ENCODE measurements at regions not wholly inside any gene's neighbourhood (a gene's known extent, or its start where the extent isn't known, plus 50 kb on each side); places are given as distances from the start of the nearest gene placed in this dataset.
"Not testable (repeated sequence)": the region's sequence is repeated elsewhere in the genome, so short reads cannot be mapped to it uniquely, and the experiment has no call there.

- in situ Hi-C loops (cut with MboI; ENCODE audit: low pct_unique_long_range_greater_than_20kb, low sequenced_read_pairs), result no loop called here
- DNase-seq, result no peak
Observed at GRCh38 chr6:22732176-22732970, 163.0 kb downstream of the HDGFL1 start.

DNA sequence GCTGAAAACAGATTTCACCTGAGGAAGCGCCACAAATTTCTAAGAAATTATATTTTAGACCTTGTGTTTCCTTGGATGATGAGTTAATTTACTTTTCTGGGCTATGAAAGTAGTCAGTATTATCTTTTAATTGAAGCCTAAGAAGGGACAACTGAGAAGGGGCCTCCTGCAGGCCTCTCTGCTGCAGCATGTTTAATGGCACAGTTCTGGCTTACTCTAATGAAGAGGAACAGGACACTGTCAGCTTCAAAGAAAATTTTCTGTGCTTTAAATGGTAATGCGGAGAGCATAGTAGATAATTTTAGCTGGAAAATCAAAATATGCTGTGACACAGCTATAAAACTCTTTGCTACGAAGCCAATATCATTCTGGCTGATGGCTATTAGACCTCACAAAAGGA is 167.4 kb downstream of the HDGFL1 start:
- in situ Hi-C loops (cut with MboI; ENCODE audit: low pct_unique_long_range_greater_than_20kb, low sequenced_read_pairs), result no loop called here

DNA sequence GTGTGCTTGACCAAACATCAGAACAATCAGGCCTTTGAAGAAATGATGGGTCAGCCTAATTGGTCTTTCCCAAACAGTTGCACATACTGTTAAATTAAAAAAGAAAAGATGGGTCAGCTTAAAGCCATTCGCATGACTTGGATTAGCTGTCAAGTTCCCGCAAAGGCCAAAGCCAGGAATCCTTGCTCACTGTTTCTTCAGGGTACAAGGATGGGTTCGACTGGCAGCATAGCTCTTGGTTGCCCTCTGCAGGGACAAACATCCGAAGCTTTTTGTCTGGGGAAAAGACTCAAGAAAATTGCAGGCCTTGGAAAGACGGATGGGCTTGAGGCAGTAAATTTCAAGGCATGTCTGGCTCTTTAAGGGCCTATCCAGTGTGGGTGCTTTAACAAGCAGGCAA is 168.0 kb downstream of the HDGFL1 start:
- in situ Hi-C loops (cut with MboI; ENCODE audit: low pct_unique_long_range_greater_than_20kb, low sequenced_read_pairs), result no loop called here
- peak; percentile 14 for DNase-seq

More for the DNA sequence above, 167.4 kb downstream of the HDGFL1 start:
- no peak for DNase-seq

DNA sequence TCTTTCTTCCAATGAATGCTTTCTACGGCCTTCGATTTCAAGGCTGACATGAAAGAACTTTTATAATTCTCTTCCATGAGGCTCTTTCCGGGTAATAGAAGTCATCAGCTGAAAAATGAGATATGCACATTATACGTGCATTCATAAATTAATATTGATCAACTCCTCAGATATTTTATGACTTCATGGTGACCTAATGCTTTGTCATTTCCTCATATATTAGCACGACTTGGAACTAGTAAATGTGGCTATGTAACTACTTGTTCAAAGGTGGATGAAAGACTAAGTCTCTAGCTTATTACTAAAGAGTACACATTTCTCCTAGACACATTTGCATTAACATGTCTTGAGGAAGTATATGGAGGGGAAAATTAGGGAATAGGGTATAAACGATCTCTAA is 168.8 kb downstream of the HDGFL1 start:
- DNase-seq, result no peak
- in situ Hi-C loops (cut with MboI; ENCODE audit: low pct_unique_long_range_greater_than_20kb, low sequenced_read_pairs), result no loop called here

- no peak for DNase-seq
- in situ Hi-C loops (cut with MboI; ENCODE audit: low pct_unique_long_range_greater_than_20kb, low sequenced_read_pairs), result no loop called here
Observed at GRCh38 chr6:22747571-22747970, 178.2 kb downstream of the HDGFL1 start.

GRCh38 chr6:22748681-22749080 is 179.3 kb downstream of the HDGFL1 start:
- in situ Hi-C loops (cut with MboI; ENCODE audit: low pct_unique_long_range_greater_than_20kb, low sequenced_read_pairs), result no loop called here

GRCh38 chr6:22749696-22750095 is 180.3 kb downstream of the HDGFL1 start:
- no peak for DNase-seq
- in situ Hi-C loops (cut with MboI; ENCODE audit: low pct_unique_long_range_greater_than_20kb, low sequenced_read_pairs), result no loop called here

More at GRCh38 chr6:22748681-22749080, 179.3 kb downstream of the HDGFL1 start:
- no peak for DNase-seq

GRCh38 chr6:22751223-22751622 is 181.9 kb downstream of the HDGFL1 start:
- no peak for DNase-seq

DNA sequence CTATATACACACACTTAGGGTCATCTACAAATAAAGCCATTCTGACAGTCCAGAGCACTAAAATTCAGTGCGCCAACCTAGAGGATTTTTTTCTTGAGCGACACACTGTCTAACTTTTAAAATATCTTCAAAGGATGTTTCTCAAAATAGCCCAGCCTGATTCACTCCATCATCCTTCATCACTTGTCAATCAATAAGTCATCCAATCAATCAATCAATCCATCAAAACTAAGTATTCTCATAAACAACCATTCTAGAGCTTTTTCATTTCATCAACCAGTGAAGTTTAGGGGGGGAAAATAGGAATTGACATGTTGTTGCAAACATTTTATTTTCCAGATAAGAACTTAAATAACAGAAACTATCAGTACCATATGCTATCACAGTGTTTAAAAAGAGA is 183.2 kb downstream of the HDGFL1 start:
- DNase-seq, result no peak
- in situ Hi-C loops (cut with MboI; ENCODE audit: low pct_unique_long_range_greater_than_20kb, low sequenced_read_pairs), result no loop called here

More at GRCh38 chr6:22751223-22751622, 181.9 kb downstream of the HDGFL1 start:
- in situ Hi-C loops (cut with MboI; ENCODE audit: low pct_unique_long_range_greater_than_20kb, low sequenced_read_pairs), result no loop called here

GRCh38 chr6:22754061-22754460 is 184.7 kb downstream of the HDGFL1 start:
- in situ Hi-C loops (cut with MboI; ENCODE audit: low pct_unique_long_range_greater_than_20kb, low sequenced_read_pairs), result no loop called here
- DNase-seq, result no peak

DNA sequence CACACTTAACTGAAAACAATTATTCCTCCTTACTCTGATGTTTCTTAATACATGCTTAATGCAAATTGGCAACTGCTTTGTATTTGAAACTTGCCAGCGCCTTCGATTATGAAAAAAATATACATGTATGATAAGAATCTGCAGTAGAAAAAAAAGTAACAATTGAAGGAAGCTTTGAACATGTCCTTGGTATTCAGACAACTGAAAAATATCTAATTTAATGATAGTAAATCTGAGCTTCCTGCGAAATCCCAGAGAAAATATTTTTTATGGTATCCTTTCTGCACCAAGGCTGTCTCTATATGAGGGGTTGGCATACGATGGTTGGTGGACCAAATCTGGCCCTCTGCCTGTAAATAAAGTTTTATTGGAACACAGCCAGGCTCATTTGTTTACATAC is 186.2 kb downstream of the HDGFL1 start:
- no peak for DNase-seq
- in situ Hi-C loops (cut with MboI; ENCODE audit: low pct_unique_long_range_greater_than_20kb, low sequenced_read_pairs), result no loop called here

GRCh38 chr6:22756365-22756764 is 187.0 kb downstream of the HDGFL1 start:
- no peak for DNase-seq
- in situ Hi-C loops (cut with MboI; ENCODE audit: low pct_unique_long_range_greater_than_20kb, low sequenced_read_pairs), result no loop called here

DNA sequence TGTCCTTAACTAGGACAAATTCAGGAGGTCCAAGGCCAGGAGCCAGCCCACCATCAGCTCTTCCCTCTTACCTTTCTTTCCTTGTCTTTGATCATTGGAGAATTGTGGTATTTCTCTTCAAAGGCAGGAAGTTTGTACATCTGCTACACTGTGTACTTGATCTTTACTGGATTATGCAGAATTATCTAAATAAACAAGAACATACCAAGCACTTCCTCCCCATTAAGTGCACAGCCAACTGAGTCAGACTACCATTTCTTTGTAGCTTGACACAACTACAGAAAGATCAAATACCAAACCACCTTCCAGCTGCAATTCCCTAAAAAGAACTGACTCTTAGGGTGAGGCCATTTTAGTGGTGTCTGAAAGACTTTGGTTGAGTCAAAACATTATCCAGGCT is 195.1 kb downstream of the HDGFL1 start:
- no peak for DNase-seq
- in situ Hi-C loops (cut with MboI; ENCODE audit: low pct_unique_long_range_greater_than_20kb, low sequenced_read_pairs), result no loop called here

GRCh38 chr6:22765015-22765414 is 195.6 kb downstream of the HDGFL1 start:
- DNase-seq, result no peak
- in situ Hi-C loops (cut with MboI; ENCODE audit: low pct_unique_long_range_greater_than_20kb, low sequenced_read_pairs), result no loop called here

DNA sequence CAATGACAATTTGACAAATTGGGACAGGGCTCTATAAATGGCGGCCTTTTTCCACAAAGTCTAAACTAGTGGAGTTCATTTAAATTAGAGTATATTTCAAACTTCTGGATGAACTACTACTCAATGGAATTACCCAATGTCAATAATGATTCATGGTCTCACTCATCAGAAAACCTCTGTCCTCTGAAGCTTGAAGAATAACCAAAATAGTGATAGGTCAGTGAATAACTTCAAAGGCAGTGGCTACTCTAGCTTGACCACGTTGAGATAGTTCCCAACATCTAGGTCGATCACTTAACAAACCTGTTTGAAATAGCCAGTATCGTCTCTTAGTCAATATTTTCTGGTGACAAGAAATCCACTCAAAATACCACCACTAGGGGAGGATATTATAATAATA is 197.6 kb downstream of the HDGFL1 start:
- DNase-seq, result no peak

DNA sequence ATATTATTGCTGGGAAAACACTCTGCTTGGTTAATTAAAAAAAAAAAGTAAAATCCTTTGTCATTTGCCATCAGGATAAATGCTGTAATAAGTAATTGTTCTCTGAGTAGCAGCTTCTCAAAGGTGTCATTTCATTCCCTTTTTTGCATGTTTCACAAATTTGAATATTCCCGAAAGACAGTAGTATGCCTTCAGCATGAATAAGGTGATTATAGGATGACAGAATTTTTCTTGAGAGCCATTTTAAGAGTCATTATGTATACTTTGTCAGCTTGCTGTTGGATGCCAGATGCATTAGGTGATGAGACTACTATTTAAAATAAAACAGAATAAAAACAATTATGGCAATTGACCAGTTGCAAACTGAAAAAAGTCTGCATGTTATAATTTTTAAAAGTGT is 200.7 kb downstream of the HDGFL1 start:
- DNase-seq, result no peak
- in situ Hi-C loops (cut with MboI; ENCODE audit: low pct_unique_long_range_greater_than_20kb, low sequenced_read_pairs), result no loop called here

More for the DNA sequence above, 197.6 kb downstream of the HDGFL1 start:
- in situ Hi-C loops (cut with MboI; ENCODE audit: low pct_unique_long_range_greater_than_20kb, low sequenced_read_pairs), result no loop called here

DNA sequence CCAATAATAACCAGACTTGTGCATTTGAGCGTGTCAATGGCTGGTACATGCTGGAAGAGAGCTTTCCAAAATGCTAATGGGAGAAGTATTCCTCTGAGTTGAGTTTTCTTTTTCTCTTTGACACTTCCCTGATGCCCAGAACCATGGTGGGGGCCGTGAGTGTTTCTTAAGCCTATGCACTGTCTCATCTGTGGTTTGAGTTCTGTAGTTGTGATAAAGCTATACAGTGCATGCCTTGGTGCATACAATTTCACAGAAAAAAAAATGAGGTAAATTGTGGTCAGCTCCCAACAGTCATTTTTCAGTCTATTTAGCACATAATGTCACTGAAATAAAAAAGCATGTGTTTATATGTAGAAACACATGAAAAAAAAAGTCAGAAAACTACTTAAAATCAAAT is 204.8 kb downstream of the HDGFL1 start:
- DNase-seq, result no peak
- in situ Hi-C loops (cut with MboI; ENCODE audit: low pct_unique_long_range_greater_than_20kb, low sequenced_read_pairs), result no loop called here

DNA sequence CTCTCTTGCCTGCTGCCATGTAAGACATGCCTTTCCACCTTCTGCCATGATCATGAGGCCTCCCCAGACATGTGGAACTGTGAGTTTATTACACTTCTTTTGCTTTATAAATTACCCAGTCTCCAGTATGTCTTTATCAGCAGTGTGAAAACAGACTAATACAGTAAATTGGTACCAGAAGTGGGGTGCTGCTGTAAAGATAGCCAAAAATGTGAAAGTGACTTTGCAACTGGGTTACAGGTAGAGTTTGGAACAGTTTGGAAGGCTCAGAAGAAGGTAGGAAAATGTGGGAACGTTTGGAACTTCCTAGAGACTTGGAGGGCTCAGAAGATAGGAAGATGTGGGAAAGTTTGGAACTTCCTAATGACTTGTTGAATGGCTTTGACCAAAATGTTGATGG is 209.1 kb downstream of the HDGFL1 start:
- DNase-seq; in situ Hi-C loops (cut with MboI; ENCODE audit: low pct_unique_long_range_greater_than_20kb, low sequenced_read_pairs): not testable (repeated sequence)

DNA sequence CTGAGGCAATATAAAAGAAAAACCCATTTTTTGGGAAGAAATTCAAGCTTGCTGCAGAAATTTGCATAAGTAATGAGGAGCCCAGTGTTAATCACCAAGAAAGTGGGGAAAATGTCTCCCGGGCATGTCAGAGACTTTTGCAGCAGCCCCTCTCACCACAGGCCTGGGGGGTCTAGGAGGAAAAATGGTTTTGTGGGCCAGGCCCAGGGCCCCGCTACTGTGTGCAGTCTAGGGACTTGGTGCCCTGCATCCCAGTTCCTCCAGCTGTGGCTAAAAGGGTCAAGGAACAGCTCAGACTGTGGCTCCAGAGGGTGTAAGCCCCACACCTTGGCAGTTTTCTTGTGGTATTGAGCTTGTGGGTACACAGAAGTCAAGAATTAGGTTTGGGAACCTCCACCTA is 209.7 kb downstream of the HDGFL1 start:
- DNase-seq, result no peak
- in situ Hi-C loops (cut with MboI; ENCODE audit: low pct_unique_long_range_greater_than_20kb, low sequenced_read_pairs), result no loop called here

DNA sequence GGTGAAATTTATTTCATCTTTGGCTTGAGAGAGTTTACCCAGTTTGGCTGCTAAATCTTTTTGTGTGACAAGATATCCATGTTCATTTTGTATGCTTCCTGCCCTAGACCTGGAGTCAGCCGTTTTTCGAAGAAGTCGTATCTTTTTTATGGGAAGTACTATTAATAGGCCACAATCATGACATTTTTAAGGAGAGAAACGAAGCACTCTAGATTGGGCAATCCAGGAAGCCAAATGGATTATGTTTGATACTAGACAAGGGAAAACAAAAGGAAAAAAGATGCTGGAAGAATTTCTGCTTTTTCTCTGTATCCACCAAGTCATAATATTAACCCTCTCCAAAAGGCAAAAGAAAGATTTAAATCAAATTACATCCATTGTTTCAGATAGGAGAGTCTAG is 214.6 kb downstream of the HDGFL1 start:
- in situ Hi-C loops (cut with MboI; ENCODE audit: low pct_unique_long_range_greater_than_20kb, low sequenced_read_pairs), result no loop called here
- no peak for DNase-seq
